Nephron (organoid): ENCODE measurements at regions not wholly inside any gene's neighbourhood (a gene's known extent, or its start where the extent isn't known, plus 50 kb on each side); places are given as distances from the start of the nearest gene placed in this dataset.

Source experiments
- H3K27ac Mint-ChIP-seq, 3 experiments: 2 replicates each; pipeline ENCODE4 v1.8.0; 2020; ENCODE audit warnings: mixed read lengths in 3 of 3, mild to moderate bottlenecking in 2 of 3, moderate library complexity in 1 of 3
- H3K27me3 Mint-ChIP-seq: 2 replicates; pipeline ENCODE4 v1.8.0; 2021; ENCODE audit warnings: low read depth, mild to moderate bottlenecking, moderate library complexity, mixed read lengths
- H3K36me3 Mint-ChIP-seq: 2 replicates; pipeline ENCODE4 v1.8.0; 2020; ENCODE audit warnings: low read depth, mixed read lengths
- H3K4me1 Mint-ChIP-seq: 2 replicates; pipeline ENCODE4 v1.8.0; 2020; ENCODE audit warnings: mixed read lengths
- H3K4me3 Mint-ChIP-seq, 3 experiments: 2 replicates each; pipeline ENCODE4 v1.8.0; 2020; ENCODE audit warnings: mild to moderate bottlenecking in 3 of 3, mixed read lengths in 3 of 3, moderate library complexity in 2 of 3
- H3K9me3 Mint-ChIP-seq: 2 replicates; pipeline ENCODE4 v1.8.0; 2020; ENCODE audit warnings: mixed read lengths
- TF ChIP-seq, protein P1 (sequence below), 3 experiments: fragments of 200-600 bp; sonication (generic); IDR thresholded peaks; one replicate each; pipeline ENCODE4 v1.5.0; 2021; ENCODE audit warnings: antibody characterized with exemption in 3 of 3; ENCODE audit not compliant: unreplicated experiment in 3 of 3

DNA sequence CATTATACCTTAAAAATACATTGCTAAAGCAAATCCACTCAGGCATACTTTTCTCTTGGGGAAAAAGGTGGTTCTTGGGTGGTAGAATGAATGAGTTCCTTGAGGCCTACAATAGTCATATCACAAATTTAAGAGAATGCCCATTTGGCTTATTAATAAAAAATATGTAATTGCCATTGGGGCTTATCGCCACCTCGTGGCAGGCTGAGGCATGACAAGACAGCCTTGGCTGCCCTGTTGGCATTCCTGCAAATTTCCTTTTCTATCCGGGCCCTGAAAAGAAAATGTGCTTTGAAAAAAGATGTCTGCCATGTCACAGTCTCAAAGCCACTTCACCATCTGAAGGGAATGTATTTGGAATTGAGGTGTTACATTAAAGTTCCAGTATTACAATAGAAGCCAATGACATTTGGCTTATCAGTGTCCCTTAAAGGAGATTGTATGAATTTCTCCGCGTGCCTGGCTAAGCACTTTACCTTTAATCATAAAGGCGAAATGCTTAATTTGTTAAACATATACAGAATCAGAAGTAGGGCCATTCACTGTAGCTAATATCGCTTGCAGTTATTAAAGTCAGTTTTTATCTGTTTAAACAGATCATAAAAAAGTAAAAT lies 188.3 kb upstream of the ZFP64 start:
- H3K4me1 Mint-ChIP-seq, result peaks cover 5% of the 10 kb centered on the region
- H3K27ac Mint-ChIP-seq, result no peak overlapping the region
- H3K9me3 Mint-ChIP-seq, result no peaks in the 10 kb centered on the region
- TF ChIP-seq, protein P1, sequence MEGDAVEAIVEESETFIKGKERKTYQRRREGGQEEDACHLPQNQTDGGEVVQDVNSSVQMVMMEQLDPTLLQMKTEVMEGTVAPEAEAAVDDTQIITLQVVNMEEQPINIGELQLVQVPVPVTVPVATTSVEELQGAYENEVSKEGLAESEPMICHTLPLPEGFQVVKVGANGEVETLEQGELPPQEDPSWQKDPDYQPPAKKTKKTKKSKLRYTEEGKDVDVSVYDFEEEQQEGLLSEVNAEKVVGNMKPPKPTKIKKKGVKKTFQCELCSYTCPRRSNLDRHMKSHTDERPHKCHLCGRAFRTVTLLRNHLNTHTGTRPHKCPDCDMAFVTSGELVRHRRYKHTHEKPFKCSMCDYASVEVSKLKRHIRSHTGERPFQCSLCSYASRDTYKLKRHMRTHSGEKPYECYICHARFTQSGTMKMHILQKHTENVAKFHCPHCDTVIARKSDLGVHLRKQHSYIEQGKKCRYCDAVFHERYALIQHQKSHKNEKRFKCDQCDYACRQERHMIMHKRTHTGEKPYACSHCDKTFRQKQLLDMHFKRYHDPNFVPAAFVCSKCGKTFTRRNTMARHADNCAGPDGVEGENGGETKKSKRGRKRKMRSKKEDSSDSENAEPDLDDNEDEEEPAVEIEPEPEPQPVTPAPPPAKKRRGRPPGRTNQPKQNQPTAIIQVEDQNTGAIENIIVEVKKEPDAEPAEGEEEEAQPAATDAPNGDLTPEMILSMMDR (IDR thresholded peaks at IDR 0.05; ENCODE audit: unreplicated experiment in 3 of 3), result peak; percentile 91 to 96 (median 93)
- no peaks in the 10 kb centered on the region for H3K27me3 Mint-ChIP-seq
- H3K4me3 Mint-ChIP-seq, result no peak overlapping the region
- H3K36me3 Mint-ChIP-seq, result no peaks in the 10 kb centered on the region

DNA sequence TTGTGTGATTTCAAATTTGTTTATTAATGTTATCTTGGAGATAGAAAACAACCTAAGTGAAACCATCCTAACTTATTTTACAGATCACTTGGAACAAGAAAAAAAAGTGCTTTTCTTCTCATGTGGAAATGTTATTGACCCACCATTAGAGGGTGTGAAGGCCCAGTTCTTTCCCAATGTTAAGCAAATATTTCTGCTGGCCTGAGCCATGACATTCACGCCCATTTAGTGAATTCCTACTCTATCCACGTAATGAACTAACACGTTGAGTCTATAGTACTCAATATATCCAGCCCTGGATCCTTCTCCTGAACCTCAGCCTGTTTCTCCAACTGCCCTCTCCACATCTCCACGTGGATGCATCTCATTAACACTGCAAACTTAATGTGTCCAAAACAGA lies 180.6 kb upstream of the ZFP64 start:
- no peaks in the 10 kb centered on the region for H3K36me3 Mint-ChIP-seq
- no peak overlapping the region for H3K4me3 Mint-ChIP-seq
- no peaks in the 10 kb centered on the region for H3K9me3 Mint-ChIP-seq
- TF ChIP-seq, protein P1 (IDR thresholded peaks at IDR 0.05; ENCODE audit: unreplicated experiment in 3 of 3), result no peak
- H3K27me3 Mint-ChIP-seq, result no peaks in the 10 kb centered on the region
- no peak overlapping the region for H3K27ac Mint-ChIP-seq
- no peaks in the 10 kb centered on the region for H3K4me1 Mint-ChIP-seq

DNA sequence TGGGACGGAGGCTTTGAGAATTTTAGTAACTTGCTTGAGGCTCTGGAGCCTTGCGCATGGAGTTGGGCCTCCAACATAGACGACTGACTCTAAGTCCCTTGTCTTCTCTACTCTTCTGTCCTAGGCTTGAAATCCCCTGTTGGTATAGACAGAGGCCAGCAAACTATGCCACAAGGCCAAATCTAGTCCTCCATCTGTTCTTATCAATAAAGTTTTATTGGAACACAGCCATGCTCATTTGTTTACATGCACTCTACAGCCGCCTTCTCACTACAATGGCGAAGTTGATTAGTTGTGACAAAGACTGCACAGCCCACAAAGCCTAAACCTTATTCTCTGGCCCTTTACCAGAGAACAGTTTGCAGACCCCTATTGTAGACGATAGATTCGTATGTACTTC lies 174.1 kb upstream of the ZFP64 start:
- H3K27ac Mint-ChIP-seq, result peak overlapping the region; percentile 1 to 56 (median 30)
- TF ChIP-seq, protein P1 (IDR thresholded peaks at IDR 0.05; ENCODE audit: unreplicated experiment in 3 of 3), result no peak
- no peaks in the 10 kb centered on the region for H3K9me3 Mint-ChIP-seq
- no peaks in the 10 kb centered on the region for H3K36me3 Mint-ChIP-seq
- no peak overlapping the region for H3K4me3 Mint-ChIP-seq
- no peaks in the 10 kb centered on the region for H3K27me3 Mint-ChIP-seq
- H3K4me1 Mint-ChIP-seq, result peaks cover 6% of the 10 kb centered on the region

DNA sequence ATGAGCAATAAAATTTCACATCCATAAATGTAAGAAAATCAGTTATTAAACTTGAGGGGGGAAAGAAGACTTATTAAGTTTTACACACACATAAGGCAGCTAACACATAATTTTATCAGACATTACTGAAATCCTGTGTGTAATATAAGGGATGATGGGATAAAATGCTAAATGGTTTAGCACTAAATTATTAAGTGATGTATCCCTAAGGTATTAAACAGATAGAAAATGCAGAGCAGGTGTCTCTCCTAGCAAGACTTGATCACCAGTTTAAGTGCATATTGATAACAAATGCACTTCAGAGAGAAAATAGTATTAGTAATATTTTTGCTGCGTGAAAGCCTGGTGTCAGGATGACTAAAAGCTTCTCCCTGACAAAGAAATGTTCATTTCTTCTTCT lies 172.8 kb upstream of the ZFP64 start:
- no peaks in the 10 kb centered on the region for H3K36me3 Mint-ChIP-seq
- peak overlapping the region; percentile 13 to 81 (median 51) for H3K27ac Mint-ChIP-seq
- H3K4me3 Mint-ChIP-seq, result no peak overlapping the region
- no peaks in the 10 kb centered on the region for H3K9me3 Mint-ChIP-seq
- H3K27me3 Mint-ChIP-seq, result no peaks in the 10 kb centered on the region
- TF ChIP-seq, protein P1 (IDR thresholded peaks at IDR 0.05; ENCODE audit: unreplicated experiment in 3 of 3), result no peak
- peaks cover 6% of the 10 kb centered on the region for H3K4me1 Mint-ChIP-seq

DNA sequence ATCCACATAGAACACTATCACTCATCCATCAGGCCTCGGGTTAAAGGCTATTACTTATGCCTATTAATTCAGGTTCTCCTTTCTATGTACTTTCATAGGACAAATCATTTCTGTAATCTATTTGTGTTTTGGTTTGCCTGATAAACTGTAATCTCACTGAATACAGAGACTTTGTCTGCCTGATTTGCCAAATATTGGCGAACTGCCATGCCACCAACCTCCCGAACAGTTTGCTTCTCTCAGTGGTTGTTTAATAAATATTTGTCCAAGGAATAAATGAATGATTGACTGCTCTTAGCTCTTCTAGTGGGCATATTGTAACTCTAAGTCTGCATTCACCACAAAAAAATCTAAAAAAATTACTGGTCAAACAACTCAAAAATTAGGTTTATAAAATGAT lies 170.1 kb upstream of the ZFP64 start:
- no peak overlapping the region for H3K4me3 Mint-ChIP-seq
- H3K27me3 Mint-ChIP-seq, result no peaks in the 10 kb centered on the region
- no peaks in the 10 kb centered on the region for H3K36me3 Mint-ChIP-seq
- peaks cover 7% of the 10 kb centered on the region for H3K9me3 Mint-ChIP-seq
- H3K27ac Mint-ChIP-seq, result no peak overlapping the region
- TF ChIP-seq, protein P1 (IDR thresholded peaks at IDR 0.05; ENCODE audit: unreplicated experiment in 3 of 3), result no peak
- peaks cover 6% of the 10 kb centered on the region for H3K4me1 Mint-ChIP-seq

DNA sequence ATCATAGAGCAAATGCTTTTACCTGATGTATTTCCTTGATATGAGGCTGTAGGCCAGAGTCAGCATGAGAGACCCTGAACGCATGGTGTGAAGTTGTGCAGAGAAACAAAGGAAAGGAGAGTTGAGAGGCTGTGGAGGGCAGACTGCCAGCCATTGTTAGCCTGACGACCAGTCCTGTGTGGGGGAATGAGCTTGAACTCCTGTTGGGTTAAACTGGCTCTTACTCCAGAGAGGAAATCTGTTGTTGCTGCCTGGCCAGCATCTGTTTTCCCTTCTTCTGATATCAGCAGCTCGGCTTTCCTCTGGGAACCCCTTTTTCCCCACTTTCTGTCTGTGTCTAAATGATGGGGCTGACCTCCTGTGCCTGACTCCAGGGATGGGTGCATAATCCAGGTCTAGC lies 158.2 kb upstream of the ZFP64 start:
- Mint-ChIP-seq H3K4me1 (no peaks in the 10 kb centered on the region), H3K27ac (no peak overlapping the region), H3K9me3 (peaks cover 16% of the 10 kb centered on the region), H3K4me3 (no peak overlapping the region), H3K27me3 (no peaks in the 10 kb centered on the region), H3K36me3 (no peaks in the 10 kb centered on the region)
- TF ChIP-seq, protein P1 (IDR thresholded peaks at IDR 0.05; ENCODE audit: unreplicated experiment in 3 of 3), result no peak
